ENCODE measurements at regions not wholly inside any gene's neighbourhood (a gene's known extent, or its start where the extent isn't known, plus 50 kb on each side); places are given as distances from the start of the nearest gene placed in this dataset.
"Not testable (repeated sequence)": the region's sequence is repeated elsewhere in the genome, so short reads cannot be mapped to it uniquely, and the experiment has no call there.

DNA sequence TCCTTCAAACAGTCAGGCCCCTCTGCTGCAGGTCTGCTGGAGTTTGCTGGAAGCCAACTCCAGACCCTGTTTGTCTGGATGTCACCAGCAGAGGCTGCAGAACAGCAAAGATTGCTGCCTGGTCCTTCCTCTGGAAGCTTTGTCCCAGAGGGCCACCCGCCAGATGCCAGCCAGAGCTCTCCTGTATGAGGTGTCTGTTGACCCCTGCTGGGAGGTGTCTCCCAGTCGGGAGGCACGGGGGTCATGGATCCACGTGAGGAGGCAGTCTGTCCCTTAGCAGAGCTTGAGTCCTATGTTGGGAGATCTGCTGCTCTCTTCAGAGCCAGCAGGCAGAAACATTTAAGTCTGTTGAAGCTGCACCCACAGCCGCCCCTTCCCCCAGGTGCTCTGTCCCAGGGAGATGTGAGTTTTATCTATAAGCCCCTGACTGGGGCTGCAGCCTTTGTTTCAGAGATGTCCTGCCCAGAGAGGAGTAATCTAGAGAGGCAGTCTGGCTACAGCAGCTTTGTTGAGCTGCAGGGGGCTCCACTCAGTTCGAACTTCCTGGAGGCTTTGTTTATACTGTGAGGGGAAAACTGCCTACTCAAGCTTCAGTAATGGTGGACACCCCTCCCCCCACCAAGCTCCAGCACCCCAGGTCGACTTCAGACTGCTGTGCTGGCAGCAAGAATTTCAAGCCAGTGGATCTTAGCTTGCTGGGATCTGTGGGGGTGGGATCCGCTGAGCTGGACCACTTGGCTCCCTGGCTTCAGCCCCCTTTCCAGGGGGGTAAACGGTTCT is 72.1 kb downstream of the OGFRL1 start:
- not testable (repeated sequence) for DNase-seq

DNA sequence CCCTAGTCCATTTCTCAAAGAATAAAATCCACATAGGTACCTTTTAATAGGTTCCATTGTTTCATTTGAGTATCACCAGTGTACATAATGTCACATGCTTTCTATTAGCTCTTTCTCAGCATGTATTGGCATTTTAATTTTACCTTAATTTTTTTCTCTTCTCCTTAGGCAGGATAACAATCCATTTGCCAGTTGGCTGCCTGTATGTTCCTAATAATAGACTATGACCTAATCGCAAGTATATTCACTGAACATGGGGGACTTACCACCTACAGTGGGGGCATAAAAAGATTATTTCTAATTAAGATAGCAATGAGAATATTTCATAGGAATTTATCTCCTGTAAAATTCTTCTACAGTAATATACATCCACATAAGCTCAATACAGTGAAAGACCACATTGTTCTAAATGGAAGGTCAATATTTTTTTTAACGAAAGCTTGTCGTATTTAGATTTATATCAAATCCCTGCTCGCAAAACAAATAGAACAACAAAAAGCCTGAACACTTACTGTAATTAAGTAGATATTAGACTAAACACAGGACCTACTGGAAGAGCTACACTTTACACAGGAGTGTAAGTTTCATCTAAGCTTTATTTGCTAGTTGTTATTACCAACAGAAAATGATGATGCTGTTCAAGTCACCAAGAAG is 76.4 kb downstream of the OGFRL1 start:
- no peak for DNase-seq

- no peak for DNase-seq
These were observed 79.1 kb downstream of the OGFRL1 start for GRCh38 chr6:71367756-71368155.

GRCh38 chr6:71368284-71368683 is 79.7 kb downstream of the OGFRL1 start:
- no peak for DNase-seq

GRCh38 chr6:71371559-71371958 is 82.9 kb downstream of the OGFRL1 start:
- DNase-seq, result no peak

GRCh38 chr6:71373943-71374342 is 85.3 kb downstream of the OGFRL1 start:
- DNase-seq, result no peak

DNA sequence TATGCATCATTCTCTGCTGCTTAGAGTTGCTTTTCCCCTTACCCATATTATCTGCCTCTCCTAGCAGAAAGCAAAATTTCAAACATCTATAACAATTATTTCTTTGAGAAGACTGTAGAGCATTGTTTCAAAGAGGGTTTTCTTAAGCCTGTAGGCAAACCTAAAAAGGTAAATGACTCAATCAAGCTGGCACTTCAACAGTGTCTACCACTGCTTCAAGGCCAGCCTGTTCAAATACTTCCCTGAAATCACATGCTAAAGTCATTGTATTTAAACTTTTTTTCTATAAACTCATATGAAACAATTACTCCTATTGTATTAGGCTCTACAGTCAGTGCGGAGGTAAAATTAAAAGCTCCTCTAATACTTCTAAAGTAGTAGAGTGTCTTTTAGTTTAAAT is 87.1 kb downstream of the OGFRL1 start:
- no peak for DNase-seq

DNA sequence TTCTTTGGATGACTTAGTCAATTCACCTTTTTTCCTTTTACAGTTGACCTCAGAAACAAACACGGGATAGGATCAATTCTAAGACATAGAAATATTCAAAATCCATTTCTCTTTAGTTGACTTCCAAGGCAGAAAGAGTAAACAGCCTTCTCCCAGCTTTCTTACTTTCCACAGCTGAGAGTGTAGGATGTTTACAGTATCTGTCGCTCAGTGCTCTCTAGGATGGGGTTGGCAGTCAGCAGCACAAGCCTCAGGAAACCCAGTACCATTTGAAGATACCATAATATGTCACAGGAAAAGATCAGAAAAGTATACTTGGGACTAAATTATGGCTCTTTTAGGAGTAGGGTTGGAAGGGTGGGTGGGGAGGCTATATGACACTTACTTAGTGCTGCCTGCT is 88.2 kb downstream of the OGFRL1 start:
- DNase-seq, result no peak

DNA sequence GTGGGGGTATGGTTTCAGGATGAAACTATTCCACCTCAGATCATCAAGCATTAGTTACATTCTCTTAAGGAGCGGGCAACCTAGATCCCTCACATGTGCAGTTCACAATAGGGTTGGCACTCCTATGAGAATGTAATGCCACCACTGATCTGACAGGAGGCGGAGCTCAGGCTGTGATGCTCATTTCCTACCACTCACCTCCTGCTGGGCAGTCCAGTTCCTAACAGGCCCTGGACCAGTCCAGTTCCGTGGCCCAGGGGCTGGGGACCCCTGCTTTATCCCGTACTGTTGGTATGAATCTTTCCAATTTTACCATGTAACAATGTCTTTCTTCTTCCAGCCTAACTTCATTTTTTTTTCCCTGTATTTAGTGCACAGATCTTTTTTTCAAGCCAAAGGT is 94.9 kb downstream of the OGFRL1 start:
- DNase-seq, result no peak

- peak; percentile 13 for DNase-seq
These were observed 95.4 kb downstream of the OGFRL1 start for GRCh38 chr6:71383901-71384489.

DNA sequence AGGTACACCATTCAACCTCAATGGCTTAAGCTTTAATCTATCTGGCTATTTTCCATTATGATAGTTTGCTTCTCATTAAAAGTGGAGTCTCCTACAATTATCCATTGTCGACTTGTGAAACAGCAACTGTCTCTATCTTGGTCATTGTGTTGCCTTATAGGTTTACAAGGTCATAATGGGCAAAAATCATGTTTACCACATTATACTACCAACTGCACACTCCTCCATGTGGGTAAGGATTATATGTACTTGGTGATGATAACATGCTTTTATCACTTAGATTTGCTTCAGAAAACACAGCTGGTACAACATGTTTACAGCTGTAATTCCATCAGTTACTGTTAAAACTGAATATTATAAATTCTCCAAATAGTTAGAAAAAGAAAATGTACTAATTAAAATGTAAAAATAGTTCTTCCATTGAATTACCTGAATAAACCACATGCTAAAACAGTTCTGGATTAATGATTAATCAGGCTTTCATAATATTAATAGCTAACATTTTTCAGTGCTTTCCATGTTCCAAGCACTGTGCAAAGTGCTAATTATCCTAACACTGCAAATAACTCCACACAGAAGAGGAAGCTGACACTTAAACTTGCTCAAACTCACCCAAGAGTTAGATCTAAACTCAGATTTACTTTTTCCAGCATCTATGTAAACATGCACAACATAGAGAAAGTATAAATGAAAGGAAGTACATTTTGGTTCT is 96.7 kb downstream of the OGFRL1 start:
- DNase-seq, result no peak

GRCh38 chr6:71386215-71386614 is 97.6 kb downstream of the OGFRL1 start:
- DNase-seq, result no peak

DNA sequence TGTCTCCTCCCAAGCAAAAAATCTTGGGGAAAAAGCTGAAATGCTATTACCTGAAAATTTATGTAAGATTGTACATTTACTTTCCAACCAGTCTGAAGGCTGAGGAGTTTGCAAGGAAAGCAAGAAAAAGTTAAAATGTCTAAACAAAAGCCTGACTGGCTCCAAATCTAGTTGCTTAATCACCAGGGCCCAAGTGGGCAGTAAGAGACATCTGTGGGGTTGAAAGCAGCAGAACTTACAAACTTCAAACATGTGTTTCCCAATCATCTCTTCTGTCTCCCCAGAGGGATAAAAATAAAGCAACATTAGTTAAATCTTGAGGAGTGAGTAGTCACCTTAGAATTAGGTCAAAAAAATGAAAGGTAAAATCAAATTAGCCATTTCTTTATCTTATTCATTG is 98.6 kb downstream of the OGFRL1 start:
- no peak for DNase-seq

- DNase-seq, result no peak
These were observed 99.6 kb downstream of the OGFRL1 start for GRCh38 chr6:71388068-71388744.

DNA sequence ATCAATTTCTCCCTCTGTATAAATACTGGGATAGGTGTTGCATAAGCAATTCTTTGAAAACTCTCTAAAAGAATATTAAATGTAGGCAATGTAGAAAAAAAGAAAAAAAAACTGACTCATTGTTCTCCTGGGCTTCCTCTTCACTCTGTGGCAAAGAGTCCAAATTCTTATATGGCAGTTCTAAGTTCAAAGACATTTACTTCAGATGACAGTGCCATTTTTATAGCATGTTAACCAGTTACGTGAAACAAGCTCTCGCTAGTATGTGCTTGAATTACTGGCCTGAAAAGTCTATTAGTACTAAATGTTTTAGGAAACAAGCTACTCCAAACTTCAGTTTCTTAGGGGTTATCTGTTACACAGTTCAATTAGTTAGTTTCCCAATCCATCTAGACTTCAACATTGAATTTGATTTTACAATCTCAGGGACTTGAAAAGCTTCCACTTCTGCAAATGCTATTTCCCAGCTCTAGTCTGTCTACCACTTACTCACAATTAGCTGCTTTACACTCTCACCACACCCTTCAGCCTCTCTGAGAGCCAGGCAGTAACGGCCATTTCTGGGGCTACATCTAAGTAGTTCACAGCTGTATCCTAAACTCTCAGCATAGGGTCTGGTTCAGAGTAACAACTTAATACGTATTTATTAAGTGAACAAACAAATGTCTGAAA is 100.4 kb downstream of the OGFRL1 start:
- DNase-seq, result no peak

DNA sequence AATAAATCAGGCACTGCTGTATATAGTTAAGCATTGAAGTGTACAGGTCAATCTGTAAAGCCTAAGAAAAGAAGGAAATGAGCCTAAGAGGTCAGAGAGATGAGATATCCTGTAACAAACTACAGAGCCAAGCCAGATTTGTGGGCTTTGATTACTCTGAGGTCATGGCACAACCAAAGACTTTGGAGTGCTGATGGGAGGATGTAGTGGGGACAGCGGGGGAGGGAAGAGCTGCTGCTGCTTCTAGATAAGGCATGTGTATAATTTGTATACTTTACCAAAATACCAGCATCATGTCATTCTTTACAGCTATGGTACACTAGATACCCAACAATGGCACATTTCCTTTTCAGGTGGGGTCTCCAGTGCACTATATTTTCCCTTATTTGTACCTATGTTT is 102.5 kb downstream of the OGFRL1 start:
- DNase-seq, result no peak

DNA sequence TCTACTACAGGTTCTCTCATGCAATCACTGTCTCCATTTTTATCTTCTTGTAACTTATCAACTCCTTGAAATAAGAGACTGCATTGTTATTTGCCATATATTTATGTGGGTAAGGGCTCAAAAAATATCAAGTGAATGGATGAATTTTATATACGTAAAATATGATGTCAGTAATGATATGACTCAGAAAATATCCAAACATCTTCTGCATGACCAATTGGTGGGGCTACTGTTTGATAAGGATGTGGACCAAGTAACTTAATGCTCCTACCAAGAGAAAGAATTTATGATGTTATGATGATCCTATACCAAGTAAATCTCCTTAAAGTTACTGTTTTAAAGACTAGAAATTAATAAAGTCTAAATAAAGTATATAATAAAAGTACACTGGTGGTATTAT is 103.7 kb downstream of the OGFRL1 start:
- DNase-seq, result no peak

GRCh38 chr6:71393471-71393870 is 104.9 kb downstream of the OGFRL1 start:
- DNase-seq, result no peak

GRCh38 chr6:71393981-71394432 is 105.4 kb downstream of the OGFRL1 start:
- DNase-seq, result no peak

GRCh38 chr6:71394926-71395325 is 106.3 kb downstream of the OGFRL1 start:
- DNase-seq, result no peak

DNA sequence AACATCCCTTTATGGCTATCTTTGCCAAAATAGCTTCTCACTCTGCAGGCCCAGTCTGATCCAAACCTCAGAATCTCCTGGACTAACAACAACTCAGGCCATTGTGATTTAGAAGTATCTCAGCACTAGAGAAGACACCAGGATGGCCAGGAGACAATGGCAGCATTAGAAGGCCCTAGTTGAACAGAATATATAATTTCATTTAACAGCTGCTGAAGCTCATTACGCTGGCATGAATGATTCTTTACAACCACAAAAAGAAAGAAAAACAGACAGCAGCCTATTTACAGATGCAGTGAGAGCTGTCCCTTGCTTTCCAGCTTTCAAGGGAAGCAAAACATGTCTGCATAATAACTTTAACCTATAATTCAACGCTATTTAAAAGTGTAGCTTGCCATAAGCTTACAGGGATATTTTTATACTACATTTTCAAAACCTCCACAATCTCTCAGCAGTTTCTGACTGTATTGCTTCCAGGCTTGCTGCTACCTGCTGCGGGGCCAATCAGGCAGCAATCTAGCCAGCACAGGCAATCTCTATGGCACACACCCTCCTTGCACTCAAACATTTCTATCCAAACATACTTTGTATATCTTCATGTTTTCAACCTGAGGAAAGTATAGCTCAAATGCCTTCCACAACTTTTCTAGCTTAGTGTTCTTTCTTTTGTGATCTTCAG is 107.3 kb downstream of the OGFRL1 start:
- DNase-seq, result no peak

DNA sequence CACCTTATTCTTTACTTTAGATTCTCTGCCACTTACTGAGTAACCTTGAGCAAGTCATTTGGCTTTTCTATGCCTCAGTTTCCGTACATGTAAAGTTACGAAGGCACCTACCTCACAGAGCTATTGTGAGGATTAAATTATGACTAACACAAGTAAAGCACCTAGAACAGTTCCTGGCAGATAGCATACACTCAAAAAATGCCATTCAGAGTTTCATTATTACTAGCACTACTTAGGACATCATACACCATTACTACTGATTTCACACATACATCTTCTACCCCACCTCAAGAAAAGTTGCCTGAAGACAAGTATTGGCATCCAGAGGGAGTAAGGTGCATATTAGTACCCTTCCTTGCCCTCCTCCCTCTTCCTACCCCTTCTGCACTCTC is 107.8 kb downstream of the OGFRL1 start:
- DNase-seq, result no peak

Data from NCI-H1105 (cell line).